NCI-H187 (cell line): ENCODE measurements at regions not wholly inside any gene's neighbourhood (a gene's known extent, or its start where the extent isn't known, plus 50 kb on each side); places are given as distances from the start of the nearest gene placed in this dataset.
A peak's percentile ranks its signal among the peaks of the same experiment; 100 is the strongest.
"Not testable (repeated sequence)": the region's sequence is repeated elsewhere in the genome, so short reads cannot be mapped to it uniquely, and the experiment has no call there.

ENCODE experiments used
- DNase-seq, 2 experiments: peaks; one replicate each; lab custom pipeline; 2025; lab: John Stamatoyannopoulos, UW

DNA sequence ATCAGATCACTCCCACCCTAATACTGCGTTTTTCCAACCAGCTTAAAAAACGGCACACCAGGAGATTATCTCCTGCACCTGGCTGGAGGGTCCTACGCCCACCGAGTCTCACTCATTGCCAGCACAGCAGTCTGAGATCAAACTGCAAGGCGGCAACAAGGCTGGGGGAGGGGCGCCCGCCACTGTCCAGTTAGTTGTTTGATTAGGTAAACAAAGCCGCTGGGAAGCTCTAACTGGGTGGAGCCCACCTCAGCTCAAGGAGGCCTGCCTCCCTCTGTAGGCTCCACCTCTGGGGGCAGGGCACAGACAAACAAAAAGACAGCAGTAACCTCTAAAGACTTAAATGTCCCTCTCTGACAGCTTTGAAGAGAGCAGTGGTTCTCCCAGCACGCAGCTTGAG is 463.0 kb upstream of the CADM1 start:
- not testable (repeated sequence) for DNase-seq

DNA sequence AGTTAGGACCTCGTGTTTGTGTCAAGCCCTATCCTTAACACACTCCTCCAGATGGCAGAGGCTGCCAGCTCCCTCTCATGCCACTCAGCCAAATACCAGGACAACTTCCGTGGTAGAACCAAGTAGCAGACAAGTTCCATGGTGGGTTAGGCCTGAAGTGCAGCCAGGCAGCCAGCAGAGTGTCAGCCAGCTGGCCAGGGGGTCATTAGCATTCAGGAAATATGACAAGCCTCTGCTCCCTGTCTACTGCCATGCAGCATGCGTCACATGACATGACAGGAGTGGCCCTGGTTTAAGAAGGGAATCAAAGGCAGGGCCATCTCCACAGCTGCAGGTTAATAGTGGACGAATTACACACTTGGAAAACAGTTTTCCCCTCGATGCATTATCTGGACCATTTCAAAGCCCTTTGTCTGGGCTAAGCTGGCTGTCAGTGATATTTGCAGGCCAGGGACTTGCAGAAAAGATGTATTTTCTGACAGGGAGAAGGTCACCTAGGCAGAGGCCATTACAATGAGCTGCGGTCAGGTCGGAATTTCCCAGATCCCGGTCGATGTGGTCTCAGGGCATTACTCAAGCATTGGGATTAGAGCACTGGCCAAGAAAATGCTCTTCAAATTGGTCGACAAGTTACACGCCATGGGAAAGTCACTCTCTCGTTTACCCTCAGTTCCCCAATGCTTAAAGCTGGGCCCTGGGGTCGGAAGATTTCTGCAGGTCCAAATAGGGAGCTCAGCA is 461.7 kb upstream of the CADM1 start:
- peak; percentile 35 to 39 for DNase-seq

DNA sequence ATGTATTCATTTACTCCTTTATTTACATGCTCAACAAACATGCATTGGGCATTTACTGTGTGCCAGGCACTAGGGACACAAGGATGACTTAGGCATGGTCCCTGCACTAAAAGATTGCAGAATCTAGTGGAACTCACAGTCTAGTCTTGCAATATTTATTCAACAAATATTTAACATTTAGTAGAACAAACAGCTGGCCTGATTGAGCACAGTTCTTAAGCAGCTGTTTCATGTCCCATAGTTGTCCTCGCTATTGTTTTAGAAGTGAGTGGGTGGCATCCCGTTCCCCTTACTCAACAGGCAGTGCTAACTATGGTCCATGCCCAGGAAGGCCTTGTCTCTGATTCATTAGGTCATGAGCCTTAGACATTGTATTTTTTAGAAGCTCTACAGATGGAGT is 459.9 kb upstream of the CADM1 start:
- no peak for DNase-seq

DNA sequence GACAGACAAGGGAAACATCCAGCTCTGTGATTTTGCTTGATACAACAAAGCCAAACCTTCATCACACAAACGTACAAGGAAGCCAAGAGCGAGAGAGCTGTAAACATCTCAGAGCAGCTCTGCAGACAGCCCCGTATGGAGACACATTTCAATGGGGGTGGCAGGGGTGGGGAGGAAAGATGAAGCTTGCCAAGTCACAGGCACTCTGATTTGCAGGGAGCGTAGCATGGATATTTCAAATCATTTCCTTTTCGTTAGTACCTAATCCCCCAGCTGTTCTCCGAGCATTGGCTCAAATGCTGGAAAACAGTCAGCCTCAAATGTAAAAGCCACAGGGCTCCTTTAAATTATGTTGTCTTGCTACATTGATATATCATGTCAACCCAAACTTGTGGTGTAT is 458.9 kb upstream of the CADM1 start:
- DNase-seq, result peak; percentile 40 to 44

DNA sequence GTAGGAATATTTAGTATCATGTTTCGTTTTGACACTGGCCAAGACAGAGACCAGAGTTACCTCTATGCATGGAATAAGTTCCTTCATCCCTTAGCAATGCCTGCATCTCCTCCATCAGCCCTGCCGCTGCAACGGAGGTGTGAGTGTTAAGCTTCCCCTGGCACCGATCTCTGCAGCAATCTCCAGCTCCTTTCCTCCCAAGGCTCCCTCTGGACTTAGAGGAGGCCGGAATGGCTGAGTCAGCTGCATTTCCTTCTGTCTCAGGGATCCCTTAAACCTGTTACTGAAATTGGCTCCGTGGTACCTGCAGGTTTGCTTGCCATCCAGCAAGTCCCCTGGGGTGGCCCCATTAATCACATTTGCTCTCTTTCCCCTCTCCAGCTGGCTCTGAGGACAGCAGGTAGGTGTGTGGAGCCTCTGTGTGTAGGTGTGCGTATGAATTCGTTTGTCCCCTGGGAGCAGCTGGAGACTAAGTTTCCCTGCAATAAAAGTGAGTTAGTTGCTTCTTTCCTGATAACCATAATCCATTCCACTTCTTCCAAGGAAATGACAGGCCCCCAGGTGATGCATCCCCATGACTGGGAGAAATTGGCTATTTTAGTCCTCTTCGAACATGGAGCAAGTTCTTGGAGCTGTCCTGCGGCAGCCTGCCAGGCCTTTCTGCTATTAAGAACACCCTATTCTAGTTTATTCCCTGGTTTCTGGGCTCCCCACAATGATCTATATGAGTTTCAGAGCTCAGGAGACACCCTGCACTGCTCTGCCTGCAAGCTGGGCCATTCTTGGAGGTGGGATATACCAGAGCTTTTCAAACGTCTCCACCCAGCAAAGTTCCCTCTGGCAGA is 457.2 kb upstream of the CADM1 start:
- peak in 1 of 2 experiments; percentile 18 for DNase-seq

DNA sequence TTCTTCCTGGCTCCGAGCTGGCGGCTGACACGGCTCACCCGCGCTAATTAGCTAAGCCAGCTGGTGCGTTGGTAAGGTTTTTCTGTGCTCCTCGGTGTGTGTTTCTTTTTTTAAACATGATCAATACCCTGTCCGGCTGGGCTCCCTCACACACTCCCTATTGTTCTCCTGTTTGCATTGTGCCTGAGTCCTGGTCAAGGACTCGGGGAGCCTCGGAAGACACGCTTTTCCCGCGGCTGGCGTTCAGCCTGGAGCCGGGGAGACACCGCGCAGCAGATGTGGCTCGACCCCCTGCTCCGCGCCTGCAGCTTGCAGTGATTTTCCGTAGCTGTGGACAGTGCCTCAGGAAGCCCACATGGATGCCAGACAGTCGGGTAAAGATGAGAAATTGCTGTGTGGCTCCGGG is 454.9 kb upstream of the CADM1 start:
- DNase-seq, result no peak

DNA sequence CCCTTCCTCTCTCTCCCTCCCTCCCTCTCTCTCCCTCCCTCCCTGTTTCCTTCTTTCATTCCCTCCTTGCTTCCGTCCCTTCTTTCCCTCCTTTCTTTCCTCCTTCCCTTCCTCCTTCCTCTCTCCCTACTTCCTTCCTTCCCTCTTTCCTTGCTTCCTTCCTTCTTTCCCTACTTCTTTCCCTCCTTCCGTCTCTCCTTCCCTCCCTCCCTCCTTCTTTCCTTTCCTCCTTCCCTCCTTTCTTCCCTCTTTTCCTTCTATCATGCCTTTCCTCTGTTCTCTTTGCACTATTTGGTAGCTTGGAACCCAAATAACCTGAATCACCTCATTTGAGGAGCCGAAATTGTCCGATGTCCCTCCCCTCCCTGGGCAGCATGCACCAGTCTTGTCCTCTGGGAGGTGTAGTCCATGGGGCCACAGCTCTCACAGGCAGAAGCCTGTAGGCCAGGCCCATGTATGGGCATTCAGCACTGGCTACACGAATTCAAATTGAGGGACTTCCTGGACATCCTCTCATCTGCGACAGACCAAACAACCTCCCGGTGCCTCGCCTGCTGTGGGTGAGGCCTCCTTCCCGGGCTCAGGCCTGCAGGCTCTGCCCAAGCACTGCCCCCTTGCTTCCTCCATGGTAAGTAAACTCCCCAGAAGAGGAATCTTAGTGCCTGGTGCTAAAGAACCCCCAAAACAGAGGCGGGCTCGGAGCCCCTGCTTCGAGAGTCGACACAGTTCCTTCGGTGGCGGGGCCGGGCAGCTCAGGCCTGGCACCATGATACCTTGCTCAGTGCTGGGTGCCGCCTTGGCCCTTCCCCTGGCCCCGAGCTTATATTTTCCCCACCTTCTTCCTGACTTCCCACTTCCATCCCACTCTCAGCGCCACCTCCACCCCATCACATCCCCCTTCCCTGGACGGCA is 454.1 kb upstream of the CADM1 start:
- DNase-seq, result no peak

DNA sequence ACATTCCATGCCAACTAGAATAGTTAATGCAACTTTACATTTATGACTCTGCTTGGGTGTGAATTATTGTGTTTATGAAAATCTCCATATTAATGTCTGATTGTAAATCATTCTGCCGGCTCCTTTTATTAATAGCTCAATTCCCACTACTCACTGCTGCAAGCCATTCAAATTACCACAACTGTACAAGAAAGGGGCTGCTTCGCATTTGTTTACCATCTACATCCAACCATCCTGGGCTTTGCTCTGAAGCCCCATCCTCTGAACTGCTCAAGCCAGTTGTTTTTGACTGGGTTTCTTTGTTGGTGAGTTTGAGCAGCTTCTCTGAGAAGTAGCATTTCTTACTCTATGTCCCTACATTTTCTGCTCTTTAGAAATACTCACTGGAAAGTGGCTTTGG is 451.6 kb upstream of the CADM1 start:
- DNase-seq, result no peak

DNA sequence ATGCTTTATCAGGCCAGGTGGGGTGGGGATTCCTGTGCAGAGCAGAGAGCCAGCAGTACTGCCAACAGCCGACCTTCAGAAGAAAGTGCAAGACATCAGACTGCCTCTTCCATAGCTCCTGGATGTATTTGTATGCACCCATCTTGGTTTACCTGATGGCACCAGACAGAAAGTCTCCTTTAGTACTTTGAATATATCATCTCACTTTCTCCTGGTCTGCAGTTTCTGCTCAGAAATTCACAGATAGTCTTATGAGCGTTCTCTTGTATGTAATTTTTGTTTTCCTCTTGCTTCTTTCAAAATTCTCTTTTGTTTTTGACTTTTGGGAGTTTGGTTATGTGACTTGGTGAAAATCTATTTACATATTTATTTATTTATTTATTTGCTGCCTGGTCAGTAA is 446.4 kb upstream of the CADM1 start:
- no peak for DNase-seq

DNA sequence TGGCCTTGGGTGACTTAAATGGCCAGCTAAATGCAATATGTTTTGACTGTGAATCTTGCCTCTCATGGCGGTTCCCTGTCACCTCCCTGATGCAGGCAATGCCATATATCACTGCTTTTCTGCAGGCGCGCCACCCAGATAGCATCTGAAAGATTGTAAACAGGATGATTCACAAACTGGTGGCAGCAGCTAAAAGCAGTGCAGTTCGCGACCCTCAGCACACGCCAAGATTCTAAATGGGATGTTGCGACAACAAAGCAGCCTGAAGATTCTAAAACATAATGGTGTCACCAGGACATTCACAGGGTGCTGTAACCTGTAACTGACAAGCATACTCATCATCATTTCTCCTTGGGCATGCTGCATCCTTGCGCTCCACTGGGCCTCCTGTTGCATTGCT is 440.4 kb upstream of the CADM1 start:
- DNase-seq, result no peak

DNA sequence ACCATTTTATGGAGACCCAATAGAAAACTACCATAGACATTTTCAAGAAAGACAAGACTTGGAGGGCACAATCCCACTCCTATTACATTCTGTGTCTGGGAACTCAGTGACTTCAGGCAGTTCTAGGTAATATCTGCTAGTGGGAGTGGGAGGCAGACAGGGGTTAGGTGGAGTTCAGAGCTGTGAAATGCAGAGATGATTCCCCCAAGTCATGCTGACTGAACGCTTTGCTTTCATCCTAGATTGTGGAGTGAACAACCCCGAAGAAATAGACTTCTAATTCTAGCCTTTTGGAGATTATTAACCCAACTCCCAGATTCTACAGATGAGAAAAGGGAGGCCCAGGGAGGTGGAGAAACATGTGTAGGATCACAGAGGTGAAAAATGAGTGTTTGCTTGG is 437.8 kb upstream of the CADM1 start:
- DNase-seq, result no peak

DNA sequence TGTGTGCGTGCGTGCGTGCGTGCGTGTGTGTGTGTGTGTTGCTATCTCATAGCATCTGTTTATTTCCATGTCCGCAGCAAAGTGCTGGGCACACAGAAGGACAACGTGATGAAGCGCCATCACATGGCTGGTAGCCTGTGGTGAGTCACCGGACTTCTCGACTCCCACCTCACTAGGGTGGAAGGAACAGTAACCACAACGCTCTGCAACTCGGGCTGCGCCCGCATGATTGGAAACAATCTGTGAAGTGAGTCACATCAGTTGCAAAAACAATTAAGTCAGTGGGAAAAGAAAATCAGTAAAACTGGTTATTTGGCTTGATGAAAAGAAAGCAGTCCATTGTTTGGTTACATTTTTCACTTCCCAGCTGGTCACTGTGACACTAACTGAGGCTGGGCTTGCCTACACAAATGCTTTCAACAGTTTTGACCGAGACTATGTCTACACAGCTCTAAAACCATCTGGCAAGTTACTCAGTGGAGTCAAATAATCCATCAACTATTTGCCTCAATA is 437.3 kb upstream of the CADM1 start:
- DNase-seq, result no peak

DNA sequence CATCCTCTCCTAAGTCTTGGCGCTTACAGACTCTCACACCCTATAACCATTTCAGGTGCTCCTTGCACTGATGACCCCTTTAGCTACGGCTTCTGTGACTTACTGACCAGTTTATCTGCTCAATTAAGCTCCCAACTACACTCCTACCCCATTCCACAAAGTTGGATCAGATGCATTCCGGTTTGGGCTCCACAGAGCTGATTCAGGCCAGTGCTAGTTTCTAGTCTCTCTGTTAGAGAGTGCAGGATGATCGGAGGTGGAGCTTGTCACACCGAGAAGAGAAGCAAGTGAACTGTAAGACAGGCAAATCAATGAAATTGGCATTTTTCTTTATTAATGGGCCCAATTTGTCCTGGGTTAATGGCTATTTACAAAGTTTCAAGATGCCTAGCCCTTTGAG is 436.8 kb upstream of the CADM1 start:
- DNase-seq, result no peak

DNA sequence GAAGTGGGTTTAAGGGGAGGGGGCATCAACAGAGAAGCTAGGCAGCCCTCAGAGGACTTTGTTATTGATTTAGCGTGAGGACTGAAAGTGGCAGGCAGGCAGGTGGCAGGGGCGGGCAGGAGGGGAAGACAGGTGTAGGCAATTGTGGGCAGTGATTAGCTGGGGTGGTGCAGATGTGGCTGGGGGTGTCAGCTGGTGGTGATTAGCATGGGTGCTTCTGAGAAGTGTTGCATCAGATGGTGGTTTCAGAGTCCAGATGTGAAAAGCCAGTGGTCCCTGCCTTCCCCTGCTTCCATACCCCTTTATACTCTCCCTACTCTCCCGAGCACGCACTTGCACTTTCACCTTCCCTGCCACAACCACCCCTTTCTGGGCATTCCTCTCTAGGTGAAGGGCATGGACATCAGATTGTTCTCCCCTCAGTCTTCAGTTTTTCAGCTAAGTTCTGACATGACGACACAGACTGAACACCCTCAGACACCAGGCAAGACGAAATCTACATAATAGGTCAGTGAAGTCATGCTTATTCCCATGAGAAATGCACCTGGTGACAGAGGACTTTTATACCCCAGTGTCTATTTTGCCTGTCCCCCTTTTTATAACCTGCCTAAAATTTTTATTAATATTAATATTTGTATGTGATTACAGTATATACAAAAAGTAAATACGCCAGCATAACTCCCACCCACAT is 435.7 kb upstream of the CADM1 start:
- DNase-seq, result peak; percentile 42 to 61

DNA sequence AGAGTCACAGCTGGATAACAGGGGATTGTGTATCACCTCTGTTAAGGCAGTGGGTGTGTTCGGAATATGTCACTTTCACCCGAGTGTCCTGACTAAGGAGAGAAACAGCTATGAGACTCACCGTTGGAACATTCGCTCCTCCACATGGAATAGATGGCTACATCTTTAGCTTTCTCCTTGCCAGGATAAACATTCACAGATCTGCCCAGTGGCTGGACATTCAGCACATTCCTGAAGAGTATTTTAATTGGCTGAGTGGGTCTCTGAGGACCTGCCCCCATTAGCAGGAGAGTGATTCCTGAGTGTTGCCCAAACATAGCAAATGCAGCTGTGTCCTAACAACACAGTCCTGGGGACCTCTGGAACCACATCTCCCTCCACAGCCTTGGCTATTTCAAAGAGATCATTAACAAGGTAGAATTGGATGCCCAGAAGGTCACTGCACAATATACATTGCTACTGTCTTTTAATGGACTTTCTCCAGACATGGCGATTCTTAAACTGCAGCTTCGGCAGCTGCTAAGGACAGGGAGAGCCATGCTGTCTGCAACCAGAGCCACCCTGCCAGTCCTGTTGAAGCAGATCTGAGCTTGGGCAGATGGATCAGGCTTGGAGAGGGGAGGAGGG is 435.0 kb upstream of the CADM1 start:
- DNase-seq, result no peak

DNA sequence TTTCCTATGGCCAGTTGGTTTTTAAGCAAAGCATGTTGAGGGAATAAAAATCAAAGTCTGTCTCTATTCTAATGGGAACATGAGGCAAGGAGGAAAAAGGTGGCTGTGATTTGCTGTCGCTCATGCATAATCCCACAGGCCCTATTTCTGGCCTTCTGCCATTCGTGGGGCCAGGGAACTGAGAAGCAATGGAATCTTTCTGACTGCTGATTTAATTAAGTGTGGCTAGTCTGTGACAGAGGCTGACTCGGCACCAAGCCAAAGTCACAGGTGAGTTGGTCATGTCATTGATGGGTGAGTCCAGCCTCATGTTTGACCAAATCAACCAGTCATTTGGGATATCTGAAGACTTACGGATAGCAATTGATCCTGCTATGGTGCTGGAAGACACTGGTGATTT is 429.3 kb upstream of the CADM1 start:
- DNase-seq, result no peak

DNA sequence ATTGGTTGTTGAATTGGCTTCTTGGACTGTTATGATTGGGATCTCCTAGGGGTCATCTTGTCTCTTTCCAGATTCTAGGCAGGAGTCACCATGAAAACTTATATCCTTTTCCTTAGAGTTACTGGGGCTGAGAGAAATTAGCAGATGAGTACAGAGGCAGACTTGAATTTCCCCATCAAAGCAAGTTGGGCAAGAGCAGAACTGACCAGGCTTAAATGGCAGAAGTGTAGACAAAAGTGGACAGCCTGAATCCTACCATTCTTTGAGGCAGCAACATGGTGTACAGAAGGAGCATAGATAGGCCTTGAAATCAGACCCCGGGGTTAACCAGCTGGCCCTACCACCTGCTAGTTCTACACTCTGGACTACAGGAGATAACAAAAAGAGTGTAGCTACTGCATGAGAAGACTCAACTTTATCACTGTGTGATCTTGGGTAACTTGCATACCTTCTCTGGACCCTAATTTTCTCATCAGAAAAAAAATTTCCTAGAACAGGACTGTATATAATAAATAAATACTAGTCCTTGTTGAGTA is 427.4 kb upstream of the CADM1 start:
- no peak for DNase-seq

DNA sequence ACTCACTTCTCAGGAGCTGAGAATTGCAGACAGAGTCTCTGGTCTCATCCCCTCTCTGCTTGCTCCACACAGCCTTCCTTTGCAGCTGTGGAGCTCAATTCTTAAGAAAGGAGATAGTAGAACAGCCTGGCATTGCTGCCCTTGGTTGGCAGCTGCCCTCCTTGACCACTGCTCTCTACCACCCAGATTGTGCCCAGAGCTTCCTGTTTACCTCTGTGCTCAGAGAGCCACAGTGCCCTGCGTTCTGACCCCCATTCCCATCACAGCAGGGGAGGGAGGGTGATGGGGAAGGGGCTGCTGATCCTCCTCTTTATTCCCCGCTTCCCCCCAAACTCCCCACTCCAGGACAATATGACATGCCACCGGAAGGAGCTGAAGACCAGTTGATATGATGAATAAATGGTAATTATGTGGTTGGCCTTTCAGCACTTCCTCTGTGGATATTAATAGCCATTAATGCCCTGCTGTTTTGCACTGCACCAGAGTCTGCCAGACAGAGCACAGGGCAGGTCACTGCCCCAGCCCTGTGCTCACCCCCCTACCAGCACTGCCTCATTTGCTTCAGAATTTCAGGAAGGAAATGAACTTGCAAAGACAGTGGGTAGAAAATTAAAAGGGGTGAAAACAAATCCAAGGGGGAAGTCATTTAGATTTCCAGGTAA is 426.8 kb upstream of the CADM1 start:
- no peak for DNase-seq

DNA sequence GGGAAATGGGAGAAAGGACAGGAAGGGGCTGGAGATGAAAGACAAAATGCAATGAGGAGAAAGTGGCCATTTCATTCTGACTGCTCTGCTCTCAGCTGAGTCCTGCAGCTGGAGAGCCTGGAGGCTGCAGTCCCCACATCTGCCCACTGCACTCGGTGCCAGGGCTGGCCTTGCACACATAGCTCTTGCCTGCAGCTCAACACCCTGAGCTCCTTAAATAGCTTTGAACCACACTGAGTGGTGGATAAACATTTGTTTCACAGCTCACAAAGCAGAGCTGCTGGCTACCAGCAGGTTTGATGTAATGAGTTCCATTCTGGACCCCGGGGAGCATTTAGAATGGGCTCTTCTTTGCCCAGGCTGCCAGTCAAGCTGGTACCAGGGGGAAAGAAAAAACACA is 426.1 kb upstream of the CADM1 start:
- no peak for DNase-seq

DNA sequence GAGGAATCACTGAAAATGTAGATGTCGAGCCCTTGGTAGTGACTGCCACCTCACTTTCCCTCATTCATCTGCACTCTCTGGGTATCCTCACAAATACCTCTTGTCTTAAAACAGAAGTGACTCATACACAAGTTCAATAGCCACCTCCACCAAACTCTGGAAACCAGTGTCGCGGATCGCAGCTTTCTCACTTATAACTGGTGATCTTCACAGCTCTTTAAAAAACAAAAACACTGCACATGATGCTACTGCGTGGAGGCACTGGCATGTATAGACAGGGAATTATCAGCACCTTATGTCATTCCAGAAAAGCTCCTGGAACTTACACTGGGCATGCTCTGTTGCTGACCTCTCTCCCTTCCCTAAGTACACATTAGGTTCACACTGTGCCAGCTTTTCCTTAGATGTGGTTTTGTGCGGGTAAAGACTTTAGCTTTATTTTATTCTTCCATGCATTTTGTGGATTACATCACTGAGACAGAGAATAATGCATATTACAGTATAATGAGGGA is 425.5 kb upstream of the CADM1 start:
- DNase-seq, result no peak
